ENCODE measurements at regions not wholly inside any gene's neighbourhood (a gene's known extent, or its start where the extent isn't known, plus 50 kb on each side); places are given as distances from the start of the nearest gene placed in this dataset.

DNA sequence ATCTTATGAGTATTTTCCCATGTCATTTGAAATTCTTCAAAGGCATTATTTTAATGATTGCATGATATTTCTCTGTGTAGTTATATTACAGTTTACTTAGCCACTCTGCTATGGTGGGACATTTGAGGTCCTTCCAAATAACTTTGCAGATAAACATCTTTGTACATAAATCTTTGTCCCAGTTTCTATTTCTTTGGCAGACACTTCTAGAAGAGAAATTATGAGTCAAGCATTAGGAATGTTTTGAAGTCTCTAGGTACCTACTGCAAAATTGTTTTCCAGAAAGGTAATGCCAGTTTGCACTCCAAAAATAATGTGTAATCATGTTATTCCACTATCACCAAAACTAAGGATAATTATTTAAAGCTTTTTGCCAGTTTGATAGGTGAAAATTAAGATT is 149.7 kb downstream of the EN1 start:
- TF ChIP-seq, protein P1, sequence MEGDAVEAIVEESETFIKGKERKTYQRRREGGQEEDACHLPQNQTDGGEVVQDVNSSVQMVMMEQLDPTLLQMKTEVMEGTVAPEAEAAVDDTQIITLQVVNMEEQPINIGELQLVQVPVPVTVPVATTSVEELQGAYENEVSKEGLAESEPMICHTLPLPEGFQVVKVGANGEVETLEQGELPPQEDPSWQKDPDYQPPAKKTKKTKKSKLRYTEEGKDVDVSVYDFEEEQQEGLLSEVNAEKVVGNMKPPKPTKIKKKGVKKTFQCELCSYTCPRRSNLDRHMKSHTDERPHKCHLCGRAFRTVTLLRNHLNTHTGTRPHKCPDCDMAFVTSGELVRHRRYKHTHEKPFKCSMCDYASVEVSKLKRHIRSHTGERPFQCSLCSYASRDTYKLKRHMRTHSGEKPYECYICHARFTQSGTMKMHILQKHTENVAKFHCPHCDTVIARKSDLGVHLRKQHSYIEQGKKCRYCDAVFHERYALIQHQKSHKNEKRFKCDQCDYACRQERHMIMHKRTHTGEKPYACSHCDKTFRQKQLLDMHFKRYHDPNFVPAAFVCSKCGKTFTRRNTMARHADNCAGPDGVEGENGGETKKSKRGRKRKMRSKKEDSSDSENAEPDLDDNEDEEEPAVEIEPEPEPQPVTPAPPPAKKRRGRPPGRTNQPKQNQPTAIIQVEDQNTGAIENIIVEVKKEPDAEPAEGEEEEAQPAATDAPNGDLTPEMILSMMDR (IDR thresholded peaks at IDR 0.05): no peak
- TF ChIP-seq POLR2A (IDR thresholded peaks at IDR 0.05): no peak
